Lower leg skin (tissue), 3 donors: ENCODE measurements at regions not wholly inside any gene's neighbourhood (a gene's known extent, or its start where the extent isn't known, plus 50 kb on each side); places are given as distances from the start of the nearest gene placed in this dataset.

Experiments
- CTCF ChIP-seq, 3 donors: fragments of 450-650 bp; IDR thresholded peaks; one replicate each; pipeline ENCODE4 v1.5.1; 2016; ENCODE audit warnings: antibody characterized with exemption in 3 of 3, mild to moderate bottlenecking in 3 of 3, moderate library complexity in 2 of 3
- POLR2A ChIP-seq, 2 donors: fragments of 450-650 bp; IDR thresholded peaks; one replicate each; pipeline ENCODE4 v1.6.1; 2016 to 2017; ENCODE audit warnings: antibody characterized with exemption in 2 of 2, mild to moderate bottlenecking in 1 of 2, moderate library complexity in 1 of 2

DNA sequence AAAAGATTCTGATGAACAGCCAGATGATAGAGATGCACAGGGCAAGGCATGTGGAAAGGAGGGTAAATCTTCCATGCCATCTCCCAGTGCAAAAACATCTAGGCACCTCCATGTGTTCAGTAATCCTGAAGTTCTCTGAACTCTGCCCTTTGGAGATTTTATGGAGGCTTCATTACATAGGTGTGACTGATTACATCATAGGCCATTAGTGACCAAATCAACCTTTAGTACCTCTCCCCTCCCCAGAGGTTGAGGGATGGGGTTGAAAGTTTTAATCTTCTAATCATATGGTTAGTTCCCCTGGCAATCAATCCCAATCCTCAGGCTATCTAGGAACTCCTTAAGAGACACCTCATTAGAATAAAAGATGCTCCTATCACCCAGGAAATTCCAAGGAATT, 2190.2 kb upstream of the PIK3C3 start:
- no peak for TF ChIP-seq CTCF (IDR thresholded peaks at IDR 0.05)
- no peak for TF ChIP-seq POLR2A (IDR thresholded peaks at IDR 0.05)
